ENCODE measurements at regions not wholly inside any gene's neighbourhood (a gene's known extent, or its start where the extent isn't known, plus 50 kb on each side); places are given as distances from the start of the nearest gene placed in this dataset.

- CTCF ChIA-PET: no interaction called here
- peaks cover 14% of the 10 kb centered on the region for H3K4me1 Mint-ChIP-seq (ENCODE audit: low read depth, unreplicated experiment)
- DNase-seq: no peak
- H3K27ac Mint-ChIP-seq (ENCODE audit: unreplicated experiment): no peak overlapping the region
- Histone ChIP-seq H3K4me1 (peaks cover 44% of the 10 kb centered on the region), H3K36me3 (ENCODE audit: control insufficient read depth, insufficient read depth, low read length) (no peaks in the 10 kb centered on the region), H3K4me3 (ENCODE audit: low read depth, low read length) (no peak overlapping the region), H3K27me3 (replicated peaks; ENCODE audit: control insufficient read depth, insufficient read depth, low read length) (no peaks in the 10 kb centered on the region), H3K9me3 (no peaks in the 10 kb centered on the region)
- H3K27me3 Mint-ChIP-seq (ENCODE audit: insufficient read depth, unreplicated experiment): no peaks in the 10 kb centered on the region
- intact Hi-C loops (cut with micrococcal nuclease; ENCODE audit: unreplicated experiment): loop anchor here (5.0 kb wide), 1 partner anchor 96 kb away; no protein-coding TSS in a partner anchor
- H3K4me3 Mint-ChIP-seq (ENCODE audit: unreplicated experiment): no peak overlapping the region
- BruUV-seq (replicated peaks): no TSS peak
- POLR2A ChIA-PET: no interaction called here
- TF ChIP-seq CTCF (IDR thresholded peaks at IDR 0.05; ENCODE audit: insufficient read depth in 1 of 2, low read depth in 1 of 2, low read length in 1 of 2, severe bottlenecking in 1 of 2, unreplicated experiment in 1 of 2): no peak
- no peaks in the 10 kb centered on the region for H3K36me3 Mint-ChIP-seq (ENCODE audit: insufficient read depth, unreplicated experiment)
- no peaks in the 10 kb centered on the region for H3K9me3 Mint-ChIP-seq (ENCODE audit: unreplicated experiment)
These were observed 511.5 kb upstream of the CITED2 start for GRCh38 chr6:139885909-139886308.

GRCh38 chr6:139883776-139884175 is 509.3 kb upstream of the CITED2 start:
- no peak overlapping the region for H3K27ac Mint-ChIP-seq (ENCODE audit: unreplicated experiment)
- no peaks in the 10 kb centered on the region for H3K27me3 Mint-ChIP-seq (ENCODE audit: insufficient read depth, unreplicated experiment)
- TF ChIP-seq CTCF (IDR thresholded peaks at IDR 0.05; ENCODE audit: insufficient read depth in 1 of 2, low read depth in 1 of 2, low read length in 1 of 2, severe bottlenecking in 1 of 2, unreplicated experiment in 1 of 2): no peak
- Histone ChIP-seq H3K4me3 (ENCODE audit: low read depth, low read length) (no peak overlapping the region), H3K9me3 (no peaks in the 10 kb centered on the region), H3K36me3 (ENCODE audit: control insufficient read depth, insufficient read depth, low read length) (no peaks in the 10 kb centered on the region), H3K4me1 (peaks cover 36% of the 10 kb centered on the region), H3K27me3 (replicated peaks; ENCODE audit: control insufficient read depth, insufficient read depth, low read length) (no peaks in the 10 kb centered on the region)
- H3K9me3 Mint-ChIP-seq (ENCODE audit: unreplicated experiment): no peaks in the 10 kb centered on the region
- no peak for DNase-seq
- intact Hi-C loops (cut with micrococcal nuclease; ENCODE audit: unreplicated experiment): loop anchor here (5.0 kb wide), 1 partner anchor 511 kb away; the partner anchor contains the start of gene CITED2
- no peak overlapping the region for H3K4me3 Mint-ChIP-seq (ENCODE audit: unreplicated experiment)
- BruUV-seq (replicated peaks): no TSS peak
- no peaks in the 10 kb centered on the region for H3K36me3 Mint-ChIP-seq (ENCODE audit: insufficient read depth, unreplicated experiment)
- peaks cover 14% of the 10 kb centered on the region for H3K4me1 Mint-ChIP-seq (ENCODE audit: low read depth, unreplicated experiment)
- ChIA-PET CTCF (no interaction called here), POLR2A (no interaction called here)

GRCh38 chr6:139882977-139883728 is 508.7 kb upstream of the CITED2 start:
- peaks cover 30% of the 10 kb centered on the region for H3K4me1 ChIP-seq
- intact Hi-C loops (cut with micrococcal nuclease; ENCODE audit: unreplicated experiment): loop anchor here (5.0 kb wide), 1 partner anchor 511 kb away; the partner anchor contains the start of gene CITED2
- DNase-seq: no peak
- ChIA-PET CTCF (interaction anchor here (0.7 kb wide), 1 partner anchor 514 kb away, joined by 3 read pairs; no protein-coding TSS in a partner anchor), POLR2A (no interaction called here)
- H3K36me3 ChIP-seq (ENCODE audit: control insufficient read depth, insufficient read depth, low read length): no peaks in the 10 kb centered on the region
- Mint-ChIP-seq H3K27ac (ENCODE audit: unreplicated experiment) (no peak overlapping the region), H3K4me3 (ENCODE audit: unreplicated experiment) (no peak overlapping the region), H3K36me3 (ENCODE audit: insufficient read depth, unreplicated experiment) (no peaks in the 10 kb centered on the region), H3K27me3 (ENCODE audit: insufficient read depth, unreplicated experiment) (no peaks in the 10 kb centered on the region), H3K4me1 (ENCODE audit: low read depth, unreplicated experiment) (peaks cover 14% of the 10 kb centered on the region), H3K9me3 (ENCODE audit: unreplicated experiment) (no peaks in the 10 kb centered on the region)
- no peaks in the 10 kb centered on the region for H3K27me3 ChIP-seq (replicated peaks; ENCODE audit: control insufficient read depth, insufficient read depth, low read length)
- BruUV-seq (replicated peaks): no TSS peak
- no peaks in the 10 kb centered on the region for H3K9me3 ChIP-seq
- no peak overlapping the region for H3K4me3 ChIP-seq (ENCODE audit: low read depth, low read length)
- no peak for TF ChIP-seq CTCF (IDR thresholded peaks at IDR 0.05; ENCODE audit: insufficient read depth in 1 of 2, low read depth in 1 of 2, low read length in 1 of 2, severe bottlenecking in 1 of 2, unreplicated experiment in 1 of 2)
